ENCODE measurements at regions not wholly inside any gene's neighbourhood (a gene's known extent, or its start where the extent isn't known, plus 50 kb on each side); places are given as distances from the start of the nearest gene placed in this dataset.

DNA sequence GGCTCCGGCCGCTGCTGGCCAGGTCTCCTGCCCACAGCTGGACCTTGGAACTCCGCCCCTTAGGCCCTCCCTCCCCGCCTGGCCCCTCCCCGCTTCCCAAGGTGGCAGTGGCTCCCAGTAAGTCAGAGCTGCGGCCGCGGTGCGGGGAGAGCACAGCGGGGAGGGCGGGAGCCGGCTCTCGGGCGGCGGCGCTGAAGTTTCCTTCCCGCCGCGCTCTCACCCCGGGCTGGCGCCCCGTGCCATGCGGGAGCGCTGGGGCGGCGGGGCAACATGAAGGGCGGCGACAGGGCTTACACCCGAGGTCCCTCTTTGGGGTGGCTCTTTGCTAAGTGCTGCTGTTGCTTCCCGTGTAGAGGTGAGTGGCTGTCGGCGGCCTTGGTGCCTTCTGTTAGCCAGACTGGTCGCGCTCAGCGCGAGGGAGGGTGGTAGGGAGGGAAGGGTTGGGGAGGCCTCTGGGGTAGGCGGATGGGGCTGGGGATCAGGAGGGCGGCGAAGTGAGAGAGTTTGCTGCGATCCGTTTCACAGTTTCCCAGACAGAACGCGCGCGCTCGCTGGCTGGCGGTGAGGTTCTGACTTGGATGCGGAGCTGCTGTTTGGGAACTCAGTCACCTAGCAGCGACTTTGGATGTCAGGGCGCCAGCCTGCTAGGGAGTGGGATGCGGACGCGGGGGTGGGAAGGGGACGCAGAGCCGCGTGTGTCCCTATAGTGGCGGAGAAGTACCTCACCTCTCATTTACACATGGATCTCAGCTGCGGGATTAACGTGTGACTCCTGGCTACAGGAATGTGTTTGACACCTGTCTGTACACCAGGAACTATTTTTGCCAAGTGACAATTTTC, 145.5 kb upstream of the UMPS start (continued):
- TF ChIP-seq ZMYM3 (CRISPR knock-in tag; IDR thresholded peaks at IDR 0.05) (0 out of 2 replicates have a peak, but pooled peaks have one; percentile 25), NCOA1 (CRISPR knock-in tag; IDR thresholded peaks at IDR 0.05) (no peak), ZNF724P (CRISPR knock-in tag; IDR thresholded peaks at IDR 0.05; ENCODE audit: borderline replicate concordance) (no peak), NAIF1 (CRISPR knock-in tag; IDR thresholded peaks at IDR 0.05; ENCODE audit: borderline replicate concordance) (no peak), YEATS2 (CRISPR knock-in tag; IDR thresholded peaks at IDR 0.05; ENCODE audit: borderline replicate concordance) (no peak), BATF2 (CRISPR knock-in tag; IDR thresholded peaks at IDR 0.05) (no peak), PCBP1 (IDR thresholded peaks at IDR 0.05; ENCODE audit: borderline replicate concordance, low read depth, low read length) (no peak), SATB2 (CRISPR knock-in tag; IDR thresholded peaks at IDR 0.05) (no peak), ZNF550 (CRISPR knock-in tag; IDR thresholded peaks at IDR 0.05; ENCODE audit: borderline replicate concordance) (no peak), ZNF562 (CRISPR knock-in tag; IDR thresholded peaks at IDR 0.05; ENCODE audit: borderline replicate concordance) (no peak), SCMH1 (CRISPR knock-in tag; IDR thresholded peaks at IDR 0.05; ENCODE audit: borderline replicate concordance) (no peak), REL (CRISPR knock-in tag; conservative IDR thresholded peaks at IDR 0.05) (no peak), ELF1 (CRISPR knock-in tag; IDR thresholded peaks at IDR 0.05) (no peak; the same call in 1 of the 2 replicates), ARNT2 (CRISPR knock-in tag; IDR thresholded peaks at IDR 0.05; ENCODE audit: low read depth) (peak; percentile 60; the same call in 1 of the 2 replicates), NBN (conservative IDR thresholded peaks at IDR 0.05) (no peak), KAT7 (CRISPR knock-in tag; IDR thresholded peaks at IDR 0.05; ENCODE audit: borderline replicate concordance) (peak; percentile 73), KLF15 (CRISPR knock-in tag; IDR thresholded peaks at IDR 0.05; ENCODE audit: borderline replicate concordance) (no peak), ZFX (CRISPR knock-in tag; IDR thresholded peaks at IDR 0.05; ENCODE audit: low read depth) (peak; percentile 68; the same call in 1 of the 2 replicates), ZNF607 (CRISPR knock-in tag; IDR thresholded peaks at IDR 0.05; ENCODE audit: borderline replicate concordance) (no peak), ARNT (IDR thresholded peaks at IDR 0.05) (no peak), ZBTB33 (CRISPR knock-in tag; IDR thresholded peaks at IDR 0.05) (no peak), JUND (CRISPR knock-in tag; IDR thresholded peaks at IDR 0.05) (no peak), ZNF883 (CRISPR knock-in tag; IDR thresholded peaks at IDR 0.05; ENCODE audit: not compliant biosample characterization) (peak; percentile 35)
- TF ChIP-seq, protein P1, sequence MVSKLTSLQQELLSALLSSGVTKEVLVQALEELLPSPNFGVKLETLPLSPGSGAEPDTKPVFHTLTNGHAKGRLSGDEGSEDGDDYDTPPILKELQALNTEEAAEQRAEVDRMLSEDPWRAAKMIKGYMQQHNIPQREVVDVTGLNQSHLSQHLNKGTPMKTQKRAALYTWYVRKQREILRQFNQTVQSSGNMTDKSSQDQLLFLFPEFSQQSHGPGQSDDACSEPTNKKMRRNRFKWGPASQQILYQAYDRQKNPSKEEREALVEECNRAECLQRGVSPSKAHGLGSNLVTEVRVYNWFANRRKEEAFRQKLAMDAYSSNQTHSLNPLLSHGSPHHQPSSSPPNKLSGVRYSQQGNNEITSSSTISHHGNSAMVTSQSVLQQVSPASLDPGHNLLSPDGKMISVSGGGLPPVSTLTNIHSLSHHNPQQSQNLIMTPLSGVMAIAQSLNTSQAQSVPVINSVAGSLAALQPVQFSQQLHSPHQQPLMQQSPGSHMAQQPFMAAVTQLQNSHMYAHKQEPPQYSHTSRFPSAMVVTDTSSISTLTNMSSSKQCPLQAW (CRISPR knock-in tag; IDR thresholded peaks at IDR 0.05), result peak; percentile 45; the same call in 1 of the 2 replicates
- TF ChIP-seq, protein P2, sequence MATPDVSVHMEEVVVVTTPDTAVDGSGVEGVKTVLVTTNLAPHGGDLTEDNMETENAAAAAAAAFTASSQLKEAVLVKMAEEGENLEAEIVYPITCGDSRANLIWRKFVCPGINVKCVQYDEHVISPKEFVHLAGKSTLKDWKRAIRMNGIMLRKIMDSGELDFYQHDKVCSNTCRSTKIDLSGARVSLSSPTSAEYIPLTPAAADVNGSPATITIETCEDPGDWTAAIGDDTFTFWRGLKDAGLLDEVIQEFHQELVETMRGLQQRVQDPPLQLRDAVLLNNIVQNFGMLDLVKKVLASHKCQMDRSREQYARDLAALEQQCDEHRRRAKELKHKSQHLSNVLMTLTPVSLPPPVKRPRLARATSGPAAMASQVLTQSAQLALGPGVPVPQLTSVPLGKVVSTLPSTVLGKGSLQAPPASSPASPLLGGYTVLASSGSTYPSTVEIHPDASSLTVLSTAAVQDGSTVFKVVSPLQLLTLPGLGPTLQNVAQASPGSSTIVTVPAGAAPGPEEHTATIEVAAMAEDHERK (CRISPR knock-in tag; IDR thresholded peaks at IDR 0.05; ENCODE audit: low read depth), result no peak

Data from HepG2 (cell line).